A673 (cell line): ENCODE measurements at regions not wholly inside any gene's neighbourhood (a gene's known extent, or its start where the extent isn't known, plus 50 kb on each side); places are given as distances from the start of the nearest gene placed in this dataset.
A peak's percentile ranks its signal among the peaks of the same experiment; 100 is the strongest.

Experiments used
- BruUV-seq: library from RNA; stranded (reverse); fragments of 400-500 nt; replicated peaks from 2 replicates; lab custom pipeline; 2021; lab: Mats Ljungman, UMichigan
- CTCF ChIA-PET: fragments of 300-600 bp; sonication (Branson Sonifier 250); formaldehyde crosslinking; loops from one replicate; lab custom pipeline; 2022; ENCODE audit warnings: antibody characterized with exemption; lab: Charles Lee
- POLR2A ChIA-PET: fragments of 300-600 bp; sonication (Branson Sonifier 250); formaldehyde crosslinking; loops from one replicate; lab custom pipeline; 2022; ENCODE audit warnings: antibody characterized with exemption; ENCODE audit not compliant: low non-redundant PET; lab: Charles Lee
- DNase-seq: peaks from one replicate; pipeline ENCODE4 v3.0.0-alpha.2; 2015; ENCODE audit warnings: low spot score
- H3K27ac ChIP-seq: fragments of 200-600 bp; sonication (generic); 2 replicates; pipeline ENCODE4 v1.5.1; 2016; ENCODE audit warnings: mixed run types, low read depth, mild to moderate bottlenecking, mixed read lengths, antibody characterized with exemption, low read length; ENCODE audit not compliant: poor library complexity, severe bottlenecking
- H3K27me3 ChIP-seq: fragments of 200-600 bp; sonication (generic); replicated peaks from 2 replicates; pipeline ENCODE4 v1.6.1; 2017; ENCODE audit warnings: mixed run types, low read depth, mild to moderate bottlenecking, mixed read lengths, antibody characterized with exemption, low read length; ENCODE audit not compliant: insufficient read depth, poor library complexity
- H3K36me3 ChIP-seq: fragments of 200-600 bp; sonication (generic); 2 replicates; pipeline ENCODE4 v1.6.1; 2016; ENCODE audit warnings: mixed run types, mild to moderate bottlenecking, mixed read lengths, antibody characterized with exemption, low read length; ENCODE audit not compliant: insufficient read depth, poor library complexity, severe bottlenecking
- H3K4me1 ChIP-seq: fragments of 200-600 bp; sonication (generic); 2 replicates; pipeline ENCODE4 v1.6.1; 2017; ENCODE audit warnings: mixed run types, mild to moderate bottlenecking, mixed read lengths, antibody characterized with exemption, low read length; ENCODE audit not compliant: insufficient read depth, poor library complexity, severe bottlenecking
- H3K4me3 ChIP-seq: fragments of 200-600 bp; sonication (generic); 2 replicates; pipeline ENCODE4 v1.5.1; 2016; ENCODE audit warnings: low read depth, mixed run types, mild to moderate bottlenecking, mixed read lengths, low read length; ENCODE audit not compliant: poor library complexity, severe bottlenecking
- H3K9me3 ChIP-seq: fragments of 200-600 bp; sonication (generic); 2 replicates; pipeline ENCODE4 v1.6.1; 2016; ENCODE audit warnings: mixed run types, low read depth, mild to moderate bottlenecking, mixed read lengths, antibody characterized with exemption, low read length; ENCODE audit not compliant: poor library complexity, severe bottlenecking
- CTCF ChIP-seq: fragments of 300-800, 200-600 bp; sonication (generic); conservative IDR thresholded peaks from 2 replicates; pipeline ENCODE4 v1.5.1; 2017; ENCODE audit warnings: low read depth, mild to moderate bottlenecking, antibody characterized with exemption, low read length, moderate library complexity, mixed read lengths
- EZH2 ChIP-seq: fragments of 200-600 bp; sonication (generic); IDR thresholded peaks from 2 replicates; pipeline ENCODE4 v1.6.1; 2017; ENCODE audit warnings: borderline replicate concordance, low read depth, mild to moderate bottlenecking, mixed read lengths, antibody characterized with exemption, low read length; ENCODE audit not compliant: poor library complexity, severe bottlenecking
- intact Hi-C: fragments of 100-400 bp; cut with micrococcal nuclease; formaldehyde crosslinking; loops from one replicate; pipeline ENCODE4 v1.10.0; 2022; ENCODE audit not compliant: unreplicated experiment

- Histone ChIP-seq H3K4me1 (no peaks in the 10 kb centered on the region), H3K36me3 (no peaks in the 10 kb centered on the region), H3K9me3 (peaks cover 9% of the 10 kb centered on the region), H3K27me3 (no peaks in the 10 kb centered on the region), H3K27ac (no peak overlapping the region), H3K4me3 (no peak overlapping the region)
- no peak for DNase-seq
- TF ChIP-seq EZH2 (no peak), CTCF (no peak)
- no TSS peak for BruUV-seq
- CTCF ChIA-PET = no interaction called here
- POLR2A ChIA-PET = no interaction called here
- intact Hi-C loops = loop anchor here (10.0 kb wide), 1 partner anchor 569 kb away; no protein-coding TSS in a partner anchor
These were observed 350.2 kb downstream of the IRS2 start for GRCh38 chr13:109436055-109436622.

- intact Hi-C loops = loop anchor here (10.0 kb wide), 1 partner anchor 574 kb away; no protein-coding TSS in a partner anchor
- no TSS peak for BruUV-seq
- Histone ChIP-seq H3K27me3 (no peaks in the 10 kb centered on the region), H3K4me3 (no peak overlapping the region), H3K36me3 (no peaks in the 10 kb centered on the region), H3K27ac (no peak overlapping the region), H3K9me3 (peaks cover 20% of the 10 kb centered on the region), H3K4me1 (peaks cover 20% of the 10 kb centered on the region)
- CTCF ChIA-PET = no interaction called here
- TF ChIP-seq EZH2 (no peak), CTCF (no peak)
- DNase-seq = no peak
- POLR2A ChIA-PET = no interaction called here
These were observed 355.2 kb downstream of the IRS2 start for GRCh38 chr13:109431217-109431616.

- Histone ChIP-seq H3K4me1 (peaks cover 25% of the 10 kb centered on the region), H3K36me3 (no peaks in the 10 kb centered on the region), H3K27ac (peak overlapping the region; percentile 99), H3K4me3 (no peak overlapping the region), H3K27me3 (no peaks in the 10 kb centered on the region), H3K9me3 (peaks cover 20% of the 10 kb centered on the region)
- DNase-seq = no peak
- intact Hi-C loops = loop anchor here (5.0 kb wide), 2 partner anchors 511 to 861 kb away; no protein-coding TSS in a partner anchor
- TF ChIP-seq EZH2 (no peak), CTCF (no peak)
- ChIA-PET POLR2A (no interaction called here), CTCF (interaction anchor here (1.1 kb wide), 1 partner anchor 319 kb away, joined by 4 read pairs; no protein-coding TSS in a partner anchor)
- no TSS peak for BruUV-seq
These were observed 358.2 kb downstream of the IRS2 start for GRCh38 chr13:109428146-109428545.
